Upper lobe of right lung (tissue), 1 donor: ENCODE measurements at regions not wholly inside any gene's neighbourhood (a gene's known extent, or its start where the extent isn't known, plus 50 kb on each side); places are given as distances from the start of the nearest gene placed in this dataset.

Experiments
- ATAC-seq: fragments of 200-7000 bp; cut with Tn5 transposase; one replicate; pipeline ENCODE4 v1.9.1; 2020; ENCODE audit warnings: mild to moderate bottlenecking, moderate library complexity
- DNase-seq: peaks from one replicate; pipeline ENCODE4 v3.0.0-alpha.2; 2020
- H3K27ac ChIP-seq: fragments of 200-600 bp; one replicate; pipeline ENCODE4 v1.8.0; 2022
- H3K27me3 ChIP-seq: fragments of 200-600 bp; one replicate; pipeline ENCODE4 v1.8.0; 2022; ENCODE audit warnings: mild to moderate bottlenecking
- H3K36me3 ChIP-seq: fragments of 200-600 bp; one replicate; pipeline ENCODE4 v1.8.0; 2022
- H3K4me1 ChIP-seq: fragments of 200-600 bp; one replicate; pipeline ENCODE4 v1.8.0; 2022
- H3K4me3 ChIP-seq: fragments of 200-600 bp; one replicate; pipeline ENCODE4 v1.8.0; 2022; ENCODE audit warnings: mild to moderate bottlenecking
- H3K9me3 ChIP-seq: fragments of 200-600 bp; one replicate; pipeline ENCODE4 v1.8.0; 2022
- CTCF ChIP-seq: fragments of 200-600 bp; IDR thresholded peaks from one replicate; pipeline ENCODE4 v1.8.0; 2022; ENCODE audit warnings: antibody characterized with exemption
- intact Hi-C: fragments of 100-400 bp; cut with DNase I; formaldehyde crosslinking; loops from one replicate; pipeline ENCODE4 v1.11.0; 2022
- donor health status: DM: no; HTN: yes; CAD: no; lungs with severe emphysema.

DNA sequence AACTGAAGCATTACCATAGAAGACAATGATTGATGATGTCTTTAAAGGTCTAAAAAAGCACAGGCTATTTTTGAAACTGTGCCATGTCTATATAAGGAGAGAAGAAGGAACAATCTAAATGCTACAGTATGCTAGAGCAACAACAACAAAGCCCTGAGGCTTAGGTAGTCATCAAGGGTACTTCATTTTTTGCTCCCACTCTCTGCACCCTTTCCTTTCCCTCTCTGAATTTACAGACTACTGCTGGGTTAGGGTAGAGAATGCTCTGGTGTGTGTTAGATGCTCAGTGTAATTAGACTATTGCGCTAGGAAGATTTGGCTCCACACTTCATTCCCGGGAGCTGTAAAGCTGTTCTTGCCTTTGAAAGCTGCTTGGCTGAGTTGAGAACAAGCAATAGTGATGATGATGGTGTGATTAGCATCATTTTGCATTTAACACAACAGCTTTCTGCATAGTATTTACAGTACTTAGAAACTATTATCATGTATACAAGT is 1262.5 kb upstream of the CITED2 start:
- DNase-seq = no peak
- intact Hi-C loops = no loop called here
- no peak for TF ChIP-seq CTCF
- H3K4me3 ChIP-seq = no peak overlapping the region
- H3K27ac ChIP-seq = no peak overlapping the region
- no peak for ATAC-seq
- no peaks in the 10 kb centered on the region for H3K27me3 ChIP-seq
- no peaks in the 10 kb centered on the region for H3K4me1 ChIP-seq
- H3K36me3 ChIP-seq = no peaks in the 10 kb centered on the region
- H3K9me3 ChIP-seq = no peaks in the 10 kb centered on the region

DNA sequence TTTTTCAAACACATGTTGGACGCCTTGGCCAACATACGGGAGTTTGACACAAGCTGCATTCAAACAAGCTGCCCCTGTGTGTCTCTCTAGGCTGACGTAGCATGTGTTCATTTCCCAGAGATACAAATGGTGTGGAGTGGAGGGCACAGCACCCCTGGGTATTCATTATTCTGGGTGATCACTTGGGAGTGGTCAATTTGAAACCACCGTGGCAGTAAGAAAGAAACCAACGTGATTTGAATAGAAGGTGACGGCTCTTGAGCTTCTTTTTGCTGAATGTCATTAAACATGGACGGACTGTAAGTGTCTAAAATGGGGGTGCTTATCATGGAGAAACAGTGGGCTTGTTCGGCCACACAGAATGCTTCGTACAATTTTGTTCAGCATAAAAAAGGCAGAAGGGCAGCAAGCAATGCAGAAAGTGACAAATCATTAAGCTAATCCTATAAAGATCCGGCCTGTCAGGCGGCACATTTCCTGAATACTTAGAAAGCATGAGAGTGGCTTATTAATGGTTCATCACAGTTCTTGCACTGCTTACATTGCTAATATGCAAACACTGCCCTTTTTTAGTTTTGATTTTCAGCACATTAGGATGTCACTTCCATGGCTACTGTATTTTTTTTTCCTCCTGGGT is 1261.9 kb upstream of the CITED2 start:
- Histone ChIP-seq H3K9me3 (no peaks in the 10 kb centered on the region), H3K36me3 (no peaks in the 10 kb centered on the region), H3K4me3 (no peak overlapping the region), H3K4me1 (no peaks in the 10 kb centered on the region), H3K27ac (no peak overlapping the region), H3K27me3 (no peaks in the 10 kb centered on the region)
- TF ChIP-seq CTCF = no peak
- intact Hi-C loops = no loop called here
- DNase-seq = no peak
- ATAC-seq = no peak

DNA sequence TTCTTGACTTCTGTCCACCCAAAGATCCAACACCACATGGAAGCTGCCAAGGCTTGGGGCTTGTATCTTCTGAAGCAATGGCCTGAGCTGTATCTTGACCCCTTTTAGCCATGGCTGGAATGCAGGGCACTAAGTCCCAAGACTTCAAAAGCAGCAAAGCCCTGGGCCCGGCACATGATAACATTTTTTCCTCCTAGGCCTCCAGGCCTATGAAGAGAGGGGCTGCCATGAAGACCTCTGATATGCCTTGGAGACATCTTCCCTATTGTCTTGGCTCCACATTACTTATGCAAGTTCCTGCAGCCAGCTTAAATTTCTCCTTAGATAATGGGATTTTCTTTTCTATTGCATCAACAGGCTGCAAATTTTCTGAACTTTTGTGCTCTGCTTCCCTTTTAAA is 1252.6 kb upstream of the CITED2 start:
- no peaks in the 10 kb centered on the region for H3K36me3 ChIP-seq
- H3K27ac ChIP-seq = no peak overlapping the region
- intact Hi-C loops = no loop called here
- H3K4me3 ChIP-seq = no peak overlapping the region
- no peaks in the 10 kb centered on the region for H3K9me3 ChIP-seq
- no peaks in the 10 kb centered on the region for H3K27me3 ChIP-seq
- no peak for TF ChIP-seq CTCF
- ATAC-seq (no peak), DNase-seq (no peak)
- H3K4me1 ChIP-seq = no peaks in the 10 kb centered on the region

DNA sequence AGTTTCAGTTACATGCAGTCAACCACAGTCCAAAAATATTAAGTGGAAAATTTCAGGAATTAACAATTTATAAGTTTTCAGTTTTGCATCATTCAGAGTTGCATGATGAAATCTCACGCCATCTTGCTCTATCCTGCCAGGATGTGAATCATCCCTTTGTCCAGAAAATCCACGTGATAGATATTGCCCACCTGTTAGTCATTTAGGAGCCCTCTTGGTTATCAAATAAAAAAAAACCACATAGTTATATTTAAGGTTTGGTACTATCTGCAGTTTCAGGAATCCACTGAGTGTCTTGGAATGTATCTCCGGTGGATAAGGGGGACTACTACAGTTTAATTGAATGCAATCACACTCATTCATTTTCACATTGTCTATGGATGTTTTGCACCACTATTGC is 1249.0 kb upstream of the CITED2 start:
- no peaks in the 10 kb centered on the region for H3K9me3 ChIP-seq
- no peaks in the 10 kb centered on the region for H3K4me1 ChIP-seq
- no peak for ATAC-seq
- H3K4me3 ChIP-seq = no peak overlapping the region
- no peak for DNase-seq
- TF ChIP-seq CTCF = no peak
- H3K27me3 ChIP-seq = no peaks in the 10 kb centered on the region
- intact Hi-C loops = no loop called here
- no peaks in the 10 kb centered on the region for H3K36me3 ChIP-seq
- H3K27ac ChIP-seq = no peak overlapping the region

DNA sequence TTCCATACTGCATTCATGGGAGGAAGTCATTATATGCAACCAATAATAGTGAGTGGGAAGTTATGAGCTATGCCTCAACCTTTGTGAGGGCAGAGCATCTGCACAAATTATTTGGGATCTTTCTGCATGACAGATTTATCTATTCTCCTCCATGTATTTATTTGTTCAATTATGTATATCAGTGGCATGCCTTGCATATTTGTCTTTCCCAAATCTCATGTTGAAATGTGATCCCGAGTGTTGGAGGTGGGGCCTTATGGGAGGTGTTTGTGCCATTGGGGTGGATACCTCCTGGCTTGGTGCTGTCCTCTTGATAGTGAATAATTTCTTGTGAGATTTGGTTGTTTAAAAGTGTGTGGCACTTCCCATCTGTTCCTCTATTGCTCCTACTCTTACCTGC is 1246.0 kb upstream of the CITED2 start:
- Histone ChIP-seq H3K27me3 (no peaks in the 10 kb centered on the region), H3K4me3 (no peak overlapping the region), H3K4me1 (no peaks in the 10 kb centered on the region), H3K36me3 (no peaks in the 10 kb centered on the region), H3K9me3 (no peaks in the 10 kb centered on the region), H3K27ac (no peak overlapping the region)
- no peak for TF ChIP-seq CTCF
- DNase-seq (no peak), ATAC-seq (no peak)
- intact Hi-C loops = no loop called here

- Histone ChIP-seq H3K4me1 (no peaks in the 10 kb centered on the region), H3K36me3 (no peaks in the 10 kb centered on the region), H3K9me3 (no peaks in the 10 kb centered on the region), H3K27me3 (no peaks in the 10 kb centered on the region), H3K27ac (no peak overlapping the region), H3K4me3 (no peak overlapping the region)
- no peak for ATAC-seq
- intact Hi-C loops = no loop called here
- no peak for TF ChIP-seq CTCF
- no peak for DNase-seq
These were observed 1235.5 kb upstream of the CITED2 start for GRCh38 chr6:140609956-140610355.
